KG1 (cell line): ENCODE measurements at regions not wholly inside any gene's neighbourhood (a gene's known extent, or its start where the extent isn't known, plus 50 kb on each side); places are given as distances from the start of the nearest gene placed in this dataset.

ENCODE experiments used
- DNase-seq: peaks from one replicate; lab custom pipeline; 2025; lab: John Stamatoyannopoulos, UW

GRCh38 chr4:27514711-27515110, 654.1 kb downstream of the STIM2 start:
- no peak for DNase-seq

DNA sequence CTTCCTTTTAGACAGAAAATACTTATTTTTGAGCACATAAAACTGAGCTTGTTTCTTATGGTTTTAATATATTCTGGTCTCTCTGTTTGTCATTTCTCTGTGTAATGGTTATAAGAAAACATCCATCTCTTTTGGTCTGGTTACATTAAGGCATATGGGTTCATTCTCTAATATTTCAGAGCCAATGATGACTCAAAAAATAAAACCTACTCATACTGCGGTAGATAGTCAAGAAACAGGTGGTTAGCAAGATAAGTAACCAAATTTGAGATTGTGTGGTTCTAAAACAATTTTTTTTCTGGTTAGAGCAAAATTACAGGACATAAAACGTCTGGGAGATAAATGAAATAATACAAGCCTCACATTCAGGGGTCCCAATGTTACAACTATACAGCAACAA, 654.5 kb downstream of the STIM2 start:
- no peak for DNase-seq

- no peak for DNase-seq
Observed at GRCh38 chr4:27518876-27519275, 658.2 kb downstream of the STIM2 start.

DNA sequence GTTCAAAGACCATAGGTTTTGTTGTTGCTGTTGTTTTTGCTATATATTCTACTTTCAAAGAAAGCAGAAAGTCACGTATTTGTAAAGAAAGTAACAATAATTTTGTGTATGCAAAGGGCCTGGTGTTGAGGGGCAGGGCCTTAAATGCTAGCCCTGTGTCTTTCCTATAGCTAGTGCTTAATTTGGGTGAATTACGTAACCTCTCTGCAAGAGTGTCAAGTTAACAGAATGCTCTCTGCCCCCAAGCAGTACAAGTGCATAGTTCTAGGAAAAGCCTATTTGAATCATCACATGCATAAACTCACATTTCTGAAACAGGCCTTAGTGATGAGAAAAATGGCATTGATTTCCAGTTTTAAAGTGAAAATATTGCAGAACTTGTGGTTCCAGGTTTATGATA, 663.6 kb downstream of the STIM2 start:
- DNase-seq: no peak

DNA sequence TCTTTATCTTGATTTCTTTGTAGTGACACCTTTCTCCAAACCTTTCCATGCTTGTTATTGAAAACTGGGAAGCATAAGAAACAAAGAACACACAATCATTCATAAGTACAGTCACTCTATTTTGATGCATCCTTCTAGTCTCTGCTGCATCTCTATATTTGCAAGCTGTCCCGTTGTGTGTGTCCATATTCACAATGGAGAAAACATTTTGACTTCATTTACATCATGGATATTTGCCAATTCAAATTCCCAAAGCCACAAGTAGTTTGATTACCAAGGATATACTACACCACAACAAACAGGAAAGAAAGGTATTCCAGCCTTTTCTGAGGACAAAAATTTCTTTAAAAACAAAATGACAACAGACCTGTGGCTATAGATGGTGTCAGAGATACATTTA, 673.8 kb downstream of the STIM2 start:
- DNase-seq: no peak

DNA sequence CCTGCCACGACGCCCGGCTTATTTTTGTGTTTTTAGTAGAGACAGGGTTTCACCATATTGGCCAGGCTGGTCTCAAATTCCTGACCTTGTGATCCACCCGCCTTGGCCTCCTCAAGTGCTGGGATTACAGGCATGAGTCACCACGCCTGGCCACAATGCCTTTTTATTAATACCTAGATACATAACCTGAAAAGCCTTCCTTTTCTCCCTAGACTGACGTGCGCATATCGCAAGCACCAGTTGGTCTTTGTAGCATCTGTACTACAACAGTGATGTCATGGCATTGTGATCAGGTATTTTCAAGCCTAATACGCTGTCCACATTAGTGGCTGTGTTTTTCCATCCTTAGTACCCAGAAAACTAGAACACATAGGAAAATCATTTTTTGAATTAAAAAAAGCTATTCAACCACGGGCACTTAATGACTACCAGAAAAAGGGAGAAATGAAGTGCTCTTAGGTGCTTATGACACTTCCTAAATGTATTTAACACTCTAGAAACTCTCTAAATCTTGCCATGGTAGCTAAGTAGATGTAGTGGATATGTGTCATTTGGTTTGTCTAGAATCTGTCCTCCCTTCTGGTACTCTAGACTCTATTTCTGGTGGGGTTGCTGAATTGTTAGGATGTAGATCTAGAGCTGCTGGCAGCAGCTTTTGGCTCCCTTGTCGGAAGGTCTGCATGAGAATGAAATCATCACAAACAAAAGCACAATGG, 707.8 kb downstream of the STIM2 start:
- DNase-seq: no peak

- DNase-seq: no peak
Observed at GRCh38 chr4:27568952-27569319, 708.3 kb downstream of the STIM2 start.

- DNase-seq: no peak
Observed at GRCh38 chr4:27574743-27575142, 714.1 kb downstream of the STIM2 start.

DNA sequence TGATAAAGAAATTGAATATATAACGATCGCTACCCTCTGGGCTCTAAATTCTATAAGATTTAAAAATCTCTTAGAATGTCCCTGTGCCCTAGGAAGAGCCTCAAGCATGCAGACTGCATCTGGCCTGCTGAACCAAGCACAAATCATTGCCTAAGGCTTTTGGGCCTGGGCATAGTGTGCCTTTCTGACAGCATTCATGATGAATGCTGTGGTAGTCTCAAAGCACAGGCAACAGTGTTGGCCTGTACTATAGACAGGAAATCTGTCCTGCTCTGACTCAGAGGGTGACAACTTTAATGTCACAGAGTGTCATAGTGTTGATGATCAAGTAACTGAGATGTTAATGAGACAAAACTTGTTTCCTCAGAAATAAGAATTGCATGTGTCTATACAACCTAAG, 717.3 kb downstream of the STIM2 start:
- no peak for DNase-seq

DNA sequence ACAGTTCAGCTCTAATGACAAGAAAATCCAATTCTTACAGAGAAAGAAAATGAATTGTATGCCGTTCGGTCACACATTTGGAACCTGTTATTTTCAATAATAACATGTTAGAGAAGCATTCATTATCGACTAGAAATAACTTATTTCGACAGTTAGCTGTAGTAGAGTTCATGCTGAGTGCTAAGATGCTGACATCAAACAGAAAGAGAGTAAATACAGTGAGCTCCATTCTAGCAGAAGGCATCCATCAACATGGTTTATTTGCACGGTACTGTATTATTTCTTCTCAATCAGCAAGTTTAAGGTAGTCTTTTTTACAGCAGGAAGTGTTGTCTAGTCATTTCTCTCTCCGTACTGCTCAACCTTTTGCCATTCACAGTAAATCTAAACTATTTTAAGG, 732.1 kb downstream of the STIM2 start:
- no peak for DNase-seq

DNA sequence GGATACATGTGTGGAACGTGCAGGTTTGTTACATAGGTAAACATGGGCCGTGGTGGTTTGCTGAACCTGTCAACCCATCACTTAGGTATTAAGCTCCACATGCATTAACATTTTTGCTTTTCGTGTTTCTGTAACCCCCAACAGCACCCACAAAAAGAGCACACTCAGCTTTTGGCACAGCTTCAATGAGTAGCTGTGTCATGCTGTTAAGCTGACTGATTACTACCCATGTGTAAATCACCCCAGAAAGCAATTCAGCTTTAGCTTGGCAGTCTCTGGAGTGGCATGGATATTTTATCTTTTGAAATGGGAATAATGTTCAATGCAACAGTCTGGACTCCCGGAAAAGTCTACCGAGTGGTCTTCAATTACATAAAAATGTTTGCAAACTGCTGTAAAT, 734.3 kb downstream of the STIM2 start:
- DNase-seq: no peak

DNA sequence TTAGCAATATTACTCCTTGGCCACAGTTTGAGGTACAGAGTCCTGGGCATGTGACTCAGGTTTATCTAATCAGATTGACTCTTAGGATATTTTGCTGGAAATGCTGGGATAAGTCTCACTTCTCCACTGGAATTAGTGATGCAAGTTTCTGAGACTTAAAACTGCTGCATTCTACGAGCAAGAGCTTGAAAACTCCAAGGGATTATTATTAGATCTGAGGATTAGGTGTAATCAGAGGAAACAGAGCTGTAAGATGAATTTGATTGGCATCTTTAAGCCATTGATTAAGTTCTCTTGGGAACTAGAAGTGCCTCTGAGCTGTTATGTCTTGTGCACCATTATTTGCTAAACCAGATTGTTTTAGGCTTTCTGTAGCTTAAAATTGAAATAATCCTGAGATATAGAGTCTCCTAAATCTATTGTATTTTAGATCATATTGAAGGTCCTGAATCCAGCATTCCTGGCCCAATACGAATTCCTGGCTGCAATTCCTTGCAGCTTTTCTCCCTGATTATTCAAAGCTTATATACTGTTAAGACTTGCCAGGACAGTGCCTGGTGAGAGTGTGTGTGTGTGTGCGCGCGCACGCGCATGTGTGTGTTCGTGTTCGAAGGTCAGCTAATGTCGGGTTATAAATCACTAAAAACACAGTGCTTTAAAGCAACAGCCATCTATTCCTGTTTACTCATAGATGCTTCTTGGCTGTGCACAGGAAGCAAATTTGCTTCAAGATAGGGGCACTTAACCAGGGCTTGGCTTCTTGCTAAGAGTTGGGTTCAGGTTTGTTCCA, 735.1 kb downstream of the STIM2 start:
- DNase-seq: no peak

- no peak for DNase-seq
Observed at GRCh38 chr4:27602172-27602571, 741.5 kb downstream of the STIM2 start.

DNA sequence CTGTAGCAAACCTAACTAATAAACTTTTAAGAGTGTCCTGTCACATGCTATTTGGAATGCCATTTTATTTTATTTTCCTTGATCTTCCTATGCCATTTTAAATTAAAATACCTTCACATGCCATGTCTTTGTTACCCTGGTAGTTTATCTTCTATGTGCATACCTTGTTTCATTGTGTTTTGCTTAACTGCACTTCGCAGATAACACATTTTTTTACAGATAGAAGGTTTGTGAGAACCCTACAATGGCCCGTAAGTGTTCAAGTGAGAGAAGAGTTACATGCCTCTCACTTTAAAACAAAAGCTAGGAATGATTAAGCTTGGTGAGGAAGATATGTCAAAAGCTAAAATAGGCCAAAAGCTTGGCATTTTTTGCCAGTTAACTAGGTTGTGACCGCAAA, 744.1 kb downstream of the STIM2 start:
- DNase-seq: no peak

DNA sequence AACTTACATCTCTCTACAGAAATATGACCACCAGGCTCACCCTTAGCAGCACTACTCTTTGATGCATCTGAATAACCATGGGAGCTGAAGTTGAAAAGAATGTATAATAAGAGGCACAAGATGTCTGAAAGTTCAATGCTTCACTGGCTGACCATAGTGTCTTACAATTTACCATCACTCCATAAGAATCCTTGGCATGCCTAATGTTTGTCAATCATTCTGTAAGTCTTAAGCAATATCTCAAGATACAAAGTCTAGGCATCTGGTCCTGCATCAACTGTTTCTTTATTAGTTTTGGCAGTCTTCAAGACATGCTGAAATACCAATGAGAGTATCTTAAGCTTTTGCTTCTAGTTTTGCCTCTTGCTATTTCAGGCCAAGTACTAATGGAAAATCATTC, 755.5 kb downstream of the STIM2 start:
- no peak for DNase-seq

- DNase-seq: no peak
Observed at GRCh38 chr4:27619435-27619834, 758.8 kb downstream of the STIM2 start.

GRCh38 chr4:27620886-27621285, 760.2 kb downstream of the STIM2 start:
- no peak for DNase-seq

GRCh38 chr4:27624749-27625148, 764.1 kb downstream of the STIM2 start:
- DNase-seq: no peak

DNA sequence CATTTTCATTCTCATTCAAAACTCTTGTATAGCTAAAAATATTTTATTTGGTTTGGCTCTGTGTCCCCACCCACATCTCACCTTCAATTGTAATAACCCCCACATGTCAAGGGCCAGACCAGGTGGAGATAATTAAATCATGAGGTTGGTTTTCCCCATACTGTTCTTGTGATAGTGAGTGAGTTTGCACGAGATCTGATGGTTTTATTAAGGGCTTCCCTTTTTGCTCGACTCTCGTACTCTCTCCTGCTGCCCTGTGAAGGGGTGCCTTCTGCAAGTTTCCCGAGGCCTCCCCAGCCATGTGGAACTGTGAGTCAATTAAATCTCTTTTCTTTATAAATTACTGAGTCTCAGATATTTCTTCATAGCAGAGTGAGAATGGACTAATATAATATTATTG, 768.0 kb downstream of the STIM2 start:
- DNase-seq: no peak

DNA sequence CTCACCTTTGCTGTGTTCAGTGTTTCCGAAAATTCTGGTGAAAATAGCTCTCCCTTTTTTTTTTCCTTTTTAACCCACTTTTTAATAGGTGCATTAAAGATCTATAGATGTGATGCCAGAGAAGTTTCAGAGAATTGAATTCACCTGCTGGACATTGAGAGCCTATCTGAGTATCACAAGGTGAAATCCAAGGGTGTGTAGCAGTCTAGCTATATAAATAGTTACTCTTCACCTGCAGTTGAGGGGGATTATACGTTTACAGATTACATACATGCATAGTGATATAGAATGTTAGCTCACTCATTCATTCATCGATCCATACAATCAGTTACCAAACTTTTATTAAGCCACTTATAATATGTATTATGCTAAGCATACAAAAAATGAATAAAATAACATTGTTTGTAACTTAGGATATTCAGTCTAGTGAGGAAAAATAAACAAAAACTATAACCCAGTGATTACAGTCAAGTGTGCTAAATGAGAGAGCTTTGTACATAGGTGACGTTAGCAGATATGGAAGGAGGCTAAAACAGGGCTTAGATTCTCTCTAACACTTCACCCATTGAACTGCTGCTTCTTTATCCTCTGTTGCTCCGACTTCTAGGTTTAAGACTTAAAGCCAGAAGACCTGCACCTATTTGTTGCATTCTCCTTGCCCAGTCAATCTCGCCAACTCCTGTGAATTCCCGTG, 769.0 kb downstream of the STIM2 start:
- no peak for DNase-seq

GRCh38 chr4:27635936-27636913, 775.6 kb downstream of the STIM2 start:
- DNase-seq: no peak
